ENCODE measurements at regions not wholly inside any gene's neighbourhood (a gene's known extent, or its start where the extent isn't known, plus 50 kb on each side); places are given as distances from the start of the nearest gene placed in this dataset.

- Histone ChIP-seq H3K36me3 (ENCODE audit: low read length) (no peaks in the 10 kb centered on the region), H3F3A (ENCODE audit: insufficient read depth) (no peaks in the 10 kb centered on the region), H3K27ac (ENCODE audit: low read depth, low read length) (no peak overlapping the region), H3K79me2 (ENCODE audit: insufficient read depth, low read length) (no peaks in the 10 kb centered on the region), H2AFZ (ENCODE audit: low read depth, low read length, severe bottlenecking) (no peak overlapping the region), H3K9ac (ENCODE audit: low read length) (no peak overlapping the region), H3K27me3 (ENCODE audit: low read length) (no peaks in the 10 kb centered on the region), H3K9me2 (replicated peaks; ENCODE audit: insufficient read depth, low read length) (no peaks in the 10 kb centered on the region), H3K4me2 (ENCODE audit: low read depth, low read length, poor library complexity, severe bottlenecking) (no peak overlapping the region), H4K20me1 (ENCODE audit: low read depth, low read length) (no peaks in the 10 kb centered on the region), H3K9me3 (ENCODE audit: insufficient read depth, low read length) (no peaks in the 10 kb centered on the region), H3K4me3 (ENCODE audit: insufficient read depth, low read length, poor library complexity, severe bottlenecking) (no peak overlapping the region)
- TF ChIP-seq, protein P1, sequence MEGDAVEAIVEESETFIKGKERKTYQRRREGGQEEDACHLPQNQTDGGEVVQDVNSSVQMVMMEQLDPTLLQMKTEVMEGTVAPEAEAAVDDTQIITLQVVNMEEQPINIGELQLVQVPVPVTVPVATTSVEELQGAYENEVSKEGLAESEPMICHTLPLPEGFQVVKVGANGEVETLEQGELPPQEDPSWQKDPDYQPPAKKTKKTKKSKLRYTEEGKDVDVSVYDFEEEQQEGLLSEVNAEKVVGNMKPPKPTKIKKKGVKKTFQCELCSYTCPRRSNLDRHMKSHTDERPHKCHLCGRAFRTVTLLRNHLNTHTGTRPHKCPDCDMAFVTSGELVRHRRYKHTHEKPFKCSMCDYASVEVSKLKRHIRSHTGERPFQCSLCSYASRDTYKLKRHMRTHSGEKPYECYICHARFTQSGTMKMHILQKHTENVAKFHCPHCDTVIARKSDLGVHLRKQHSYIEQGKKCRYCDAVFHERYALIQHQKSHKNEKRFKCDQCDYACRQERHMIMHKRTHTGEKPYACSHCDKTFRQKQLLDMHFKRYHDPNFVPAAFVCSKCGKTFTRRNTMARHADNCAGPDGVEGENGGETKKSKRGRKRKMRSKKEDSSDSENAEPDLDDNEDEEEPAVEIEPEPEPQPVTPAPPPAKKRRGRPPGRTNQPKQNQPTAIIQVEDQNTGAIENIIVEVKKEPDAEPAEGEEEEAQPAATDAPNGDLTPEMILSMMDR (IDR thresholded peaks at IDR 0.05; ENCODE audit: insufficient read depth, low read length, poor library complexity, severe bottlenecking) = no peak
- no peak for TF ChIP-seq EZH2phosphoT487 (conservative IDR thresholded peaks at IDR 0.05; ENCODE audit: low read length)
Observed at GRCh38 chr16:59201160-59201559, 467.0 kb upstream of the GOT2 start.

- H3K79me2 ChIP-seq (ENCODE audit: insufficient read depth, low read length) = no peaks in the 10 kb centered on the region
- no peaks in the 10 kb centered on the region for H3F3A ChIP-seq (ENCODE audit: insufficient read depth)
- no peak overlapping the region for H3K9ac ChIP-seq (ENCODE audit: low read length)
- no peak overlapping the region for H3K4me2 ChIP-seq (ENCODE audit: low read depth, low read length, poor library complexity, severe bottlenecking)
- H3K9me2 ChIP-seq (replicated peaks; ENCODE audit: insufficient read depth, low read length) = no peaks in the 10 kb centered on the region
- H3K36me3 ChIP-seq (ENCODE audit: low read length) = no peaks in the 10 kb centered on the region
- no peaks in the 10 kb centered on the region for H3K9me3 ChIP-seq (ENCODE audit: insufficient read depth, low read length)
- no peaks in the 10 kb centered on the region for H4K20me1 ChIP-seq (ENCODE audit: low read depth, low read length)
- no peaks in the 10 kb centered on the region for H3K27me3 ChIP-seq (ENCODE audit: low read length)
- H3K27ac ChIP-seq (ENCODE audit: low read depth, low read length) = no peak overlapping the region
- no peak overlapping the region for H3K4me3 ChIP-seq (ENCODE audit: insufficient read depth, low read length, poor library complexity, severe bottlenecking)
- no peak overlapping the region for H2AFZ ChIP-seq (ENCODE audit: low read depth, low read length, severe bottlenecking)
- no peak for TF ChIP-seq EZH2phosphoT487 (conservative IDR thresholded peaks at IDR 0.05; ENCODE audit: low read length)
- TF ChIP-seq, protein P1 (IDR thresholded peaks at IDR 0.05; ENCODE audit: insufficient read depth, low read length, poor library complexity, severe bottlenecking) = no peak
Observed at GRCh38 chr16:59198487-59198886, 464.4 kb upstream of the GOT2 start.

- no peak overlapping the region for H3K27ac ChIP-seq (ENCODE audit: low read depth, low read length)
Observed at GRCh38 chr16:59195242-59195641, 461.1 kb upstream of the GOT2 start.

More at GRCh38 chr16:59195242-59195641, 461.1 kb upstream of the GOT2 start:
- no peak overlapping the region for H3K9ac ChIP-seq (ENCODE audit: low read length)
- TF ChIP-seq, protein P1 (IDR thresholded peaks at IDR 0.05; ENCODE audit: insufficient read depth, low read length, poor library complexity, severe bottlenecking) = no peak
- TF ChIP-seq EZH2phosphoT487 (conservative IDR thresholded peaks at IDR 0.05; ENCODE audit: low read length) = no peak
- H3K36me3 ChIP-seq (ENCODE audit: low read length) = no peaks in the 10 kb centered on the region
- no peaks in the 10 kb centered on the region for H3K79me2 ChIP-seq (ENCODE audit: insufficient read depth, low read length)
- H3K9me3 ChIP-seq (ENCODE audit: insufficient read depth, low read length) = no peaks in the 10 kb centered on the region
- H3K4me2 ChIP-seq (ENCODE audit: low read depth, low read length, poor library complexity, severe bottlenecking) = no peak overlapping the region
- H3K9me2 ChIP-seq (replicated peaks; ENCODE audit: insufficient read depth, low read length) = no peaks in the 10 kb centered on the region
- no peaks in the 10 kb centered on the region for H3F3A ChIP-seq (ENCODE audit: insufficient read depth)
- no peak overlapping the region for H3K4me3 ChIP-seq (ENCODE audit: insufficient read depth, low read length, poor library complexity, severe bottlenecking)
- no peaks in the 10 kb centered on the region for H4K20me1 ChIP-seq (ENCODE audit: low read depth, low read length)
- H2AFZ ChIP-seq (ENCODE audit: low read depth, low read length, severe bottlenecking) = no peak overlapping the region
- H3K27me3 ChIP-seq (ENCODE audit: low read length) = no peaks in the 10 kb centered on the region

Measured in SU-DHL-6 (cell line).